ENCODE measurements at regions not wholly inside any gene's neighbourhood (a gene's known extent, or its start where the extent isn't known, plus 50 kb on each side); places are given as distances from the start of the nearest gene placed in this dataset.

DNA sequence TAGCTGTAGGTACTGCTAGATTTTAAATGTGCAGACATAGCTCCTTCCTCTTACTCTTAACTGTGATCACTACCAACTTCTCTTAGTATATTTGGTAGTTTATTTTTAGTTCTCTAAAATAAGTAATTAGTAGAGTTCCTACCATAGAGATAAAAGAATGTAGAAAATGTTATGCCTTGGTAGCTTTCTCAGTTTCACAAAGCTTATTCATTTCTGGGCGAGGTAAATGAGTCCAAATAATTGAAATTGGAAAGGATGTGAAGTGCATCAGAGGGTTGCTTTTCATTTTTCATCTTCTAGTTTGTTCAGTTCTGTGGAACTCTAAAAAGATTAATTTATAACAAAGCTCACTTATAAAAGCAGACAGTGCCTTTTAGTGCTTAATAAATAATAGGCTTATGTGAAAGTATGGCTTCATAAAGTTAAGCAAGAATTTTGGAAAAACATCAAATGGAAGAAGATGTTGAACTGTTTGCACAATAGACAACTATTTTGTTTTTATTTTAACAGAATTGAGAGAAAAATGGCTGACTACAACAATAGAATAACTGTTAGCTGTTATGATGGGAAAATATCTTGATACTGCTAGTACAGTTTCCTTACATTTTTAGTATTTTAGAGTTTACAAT, 303.7 kb downstream of the UTRN start:
- TF ChIP-seq, protein P1, sequence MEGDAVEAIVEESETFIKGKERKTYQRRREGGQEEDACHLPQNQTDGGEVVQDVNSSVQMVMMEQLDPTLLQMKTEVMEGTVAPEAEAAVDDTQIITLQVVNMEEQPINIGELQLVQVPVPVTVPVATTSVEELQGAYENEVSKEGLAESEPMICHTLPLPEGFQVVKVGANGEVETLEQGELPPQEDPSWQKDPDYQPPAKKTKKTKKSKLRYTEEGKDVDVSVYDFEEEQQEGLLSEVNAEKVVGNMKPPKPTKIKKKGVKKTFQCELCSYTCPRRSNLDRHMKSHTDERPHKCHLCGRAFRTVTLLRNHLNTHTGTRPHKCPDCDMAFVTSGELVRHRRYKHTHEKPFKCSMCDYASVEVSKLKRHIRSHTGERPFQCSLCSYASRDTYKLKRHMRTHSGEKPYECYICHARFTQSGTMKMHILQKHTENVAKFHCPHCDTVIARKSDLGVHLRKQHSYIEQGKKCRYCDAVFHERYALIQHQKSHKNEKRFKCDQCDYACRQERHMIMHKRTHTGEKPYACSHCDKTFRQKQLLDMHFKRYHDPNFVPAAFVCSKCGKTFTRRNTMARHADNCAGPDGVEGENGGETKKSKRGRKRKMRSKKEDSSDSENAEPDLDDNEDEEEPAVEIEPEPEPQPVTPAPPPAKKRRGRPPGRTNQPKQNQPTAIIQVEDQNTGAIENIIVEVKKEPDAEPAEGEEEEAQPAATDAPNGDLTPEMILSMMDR (conservative IDR thresholded peaks at IDR 0.05), result no peak
- no peak overlapping the region for H2BK120ac ChIP-seq (ENCODE audit: low read depth, low read length, poor library complexity, severe bottlenecking)
- no peak for DNase-seq

More for the DNA sequence above, 303.7 kb downstream of the UTRN start:
- Mint-ChIP-seq H3K4me1 (peaks cover 28 to 36% of the 10 kb centered on the region in 2 experiments), H3K36me3 (ENCODE audit: insufficient read depth in 1 of 3, low read depth in 3 of 3) (peaks cover 11 to 39% (median 12%) of the 10 kb centered on the region in 3 experiments), H3K27me3 (ENCODE audit: low read depth) (no peaks in the 10 kb centered on the region), H3K27ac (no peak overlapping the region), H3K4me3 (no peak overlapping the region), H3K9me3 (peaks cover 5 to 7% of the 10 kb centered on the region in 2 experiments; a peak in 3 of 5 replicates)
- Histone ChIP-seq H2BK15ac (ENCODE audit: low read depth, low read length) (no peak overlapping the region), H3K79me1 (ENCODE audit: insufficient read depth, low read depth, low read length, poor library complexity, severe bottlenecking) (no peaks in the 10 kb centered on the region), H3K56ac (ENCODE audit: insufficient read length, low read depth, low read length) (no peak overlapping the region), H3K18ac (ENCODE audit: insufficient read length, low read depth, low read length) (no peak overlapping the region), H4K20me1 (ENCODE audit: control insufficient read depth, insufficient read depth, insufficient read length) (no peaks in the 10 kb centered on the region), H3K79me2 (ENCODE audit: insufficient read depth, low read length) (no peaks in the 10 kb centered on the region), H3K4ac (ENCODE audit: low read depth, low read length) (no peak overlapping the region), H3K23ac (ENCODE audit: insufficient read length, low read depth, low read length) (no peak overlapping the region), H3K4me1 (ENCODE audit: insufficient read depth, low read length) (no peaks in the 10 kb centered on the region), H4K91ac (ENCODE audit: insufficient read length, low read depth, low read length) (no peak overlapping the region), H2AK5ac (ENCODE audit: insufficient read length, low read length) (no peak overlapping the region), H3K9me3 (ENCODE audit: control insufficient read depth, low read depth, low read length) (no peaks in the 10 kb centered on the region), H3K23me2 (ENCODE audit: insufficient read length, low read depth, low read length, poor library complexity, severe bottlenecking) (no peaks in the 10 kb centered on the region), H2AFZ (ENCODE audit: low read length) (no peak overlapping the region), H3K27me3 (ENCODE audit: insufficient read depth, low read length) (no peaks in the 10 kb centered on the region), H2BK12ac (ENCODE audit: insufficient read length, low read depth, low read length) (no peak overlapping the region), H3K4me2 (ENCODE audit: insufficient read depth, insufficient read length, low read length) (no peak overlapping the region), H2BK5ac (ENCODE audit: insufficient read length, low read length) (no peak overlapping the region), H4K8ac (replicated peaks; ENCODE audit: insufficient read length, low read depth, low read length) (no peak overlapping the region), H3K14ac (ENCODE audit: insufficient read depth, low read length) (no peak overlapping the region), H4K5ac (ENCODE audit: insufficient read length, low read depth, low read length) (no peak overlapping the region), H2BK20ac (ENCODE audit: low read depth, low read length, poor library complexity, severe bottlenecking) (no peak overlapping the region), H3T11ph (ENCODE audit: low read length) (no peak overlapping the region), H3K27ac (ENCODE audit: insufficient read length, low read depth, low read length) (no peak overlapping the region), H3K9ac (ENCODE audit: extremely low read depth, insufficient read length, low read length) (no peak overlapping the region)
- no CpG with 5 or more reads among the region's 1 CpG for WGBS (ENCODE audit: extremely low coverage, insufficient read length, low lambda C conversion rate)

Data from H9 (cell line).